Activated naive CD4-positive, alpha-beta T cell treated with Interleukin-2 at 50 U/mL for 16 hours (primary cell): ENCODE measurements at regions not wholly inside any gene's neighbourhood (a gene's known extent, or its start where the extent isn't known, plus 50 kb on each side); places are given as distances from the start of the nearest gene placed in this dataset.
A peak's percentile ranks its signal among the peaks of the same experiment; 100 is the strongest.
"Not testable (repeated sequence)": the region's sequence is repeated elsewhere in the genome, so short reads cannot be mapped to it uniquely, and the experiment has no call there.

ENCODE experiments used
- DNase-seq: peaks from one replicate; pipeline ENCODE4 v3.0.0-alpha.2; 2020

DNA sequence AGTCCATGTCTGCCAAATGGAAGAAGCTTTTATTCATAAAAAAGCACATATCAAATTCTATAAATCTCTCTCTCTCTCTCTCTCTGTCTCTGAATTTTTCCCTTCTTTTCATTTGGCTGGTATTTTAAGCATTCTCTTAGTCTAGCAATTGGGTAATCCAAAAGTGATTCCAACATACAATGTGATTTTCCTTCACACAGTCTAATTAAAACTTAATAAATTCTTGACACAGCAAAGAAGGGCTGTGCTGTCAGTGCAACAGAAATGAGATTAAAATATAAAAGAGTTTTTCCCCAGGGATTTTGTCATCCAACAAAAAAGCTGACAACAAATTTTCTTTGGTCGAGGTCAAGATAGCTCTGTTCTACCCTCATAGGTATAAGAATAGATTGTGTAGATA lies 216.9 kb downstream of the CENPC start:
- no peak for DNase-seq

DNA sequence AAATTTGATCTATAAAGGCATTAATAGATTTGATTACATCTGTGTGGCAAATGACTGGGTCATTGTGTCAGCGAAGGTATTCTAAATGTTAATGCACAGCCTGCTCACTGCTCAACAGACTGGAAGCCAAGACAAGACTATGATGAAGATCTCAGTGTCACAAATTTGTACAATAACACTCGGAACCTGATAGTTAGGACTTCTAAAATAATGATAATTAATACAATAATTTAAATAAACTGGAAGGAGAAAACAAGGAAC lies 217.4 kb downstream of the CENPC start:
- DNase-seq: no peak

DNA sequence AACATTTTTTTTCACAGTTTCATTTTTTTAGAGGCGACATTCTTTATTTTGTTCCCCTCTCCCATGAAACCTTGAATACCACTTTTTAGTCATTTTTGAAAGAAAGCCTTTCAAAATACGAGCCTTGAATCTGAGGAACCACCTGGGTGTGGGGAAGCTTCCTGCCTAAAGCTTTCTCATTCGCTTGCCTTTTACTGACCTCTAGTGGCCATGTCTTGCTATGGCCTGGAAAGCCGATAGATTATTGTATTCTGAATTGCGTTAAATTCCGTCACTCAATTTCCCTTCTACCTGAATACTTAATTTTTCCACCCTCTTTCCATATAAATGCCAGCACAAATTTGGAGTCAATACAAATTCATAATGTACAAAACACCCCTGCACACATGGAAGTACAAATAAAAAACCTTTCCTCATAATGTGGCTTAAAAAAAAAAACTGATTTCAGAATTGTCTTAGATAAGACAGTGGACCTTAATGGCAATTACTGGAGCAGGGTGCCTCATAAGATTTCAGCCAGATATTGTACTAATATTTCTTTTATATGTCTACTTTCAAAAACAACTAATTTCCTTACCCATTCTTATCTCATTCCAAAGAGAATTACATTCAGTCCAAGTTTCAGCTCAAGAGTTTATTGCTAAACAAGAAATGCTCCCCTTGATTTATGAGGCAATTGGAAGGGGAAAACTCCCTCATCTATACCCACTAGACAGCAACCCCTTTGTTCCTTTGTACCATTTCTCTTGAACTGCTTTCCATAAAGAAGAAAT lies 217.9 kb downstream of the CENPC start:
- peak; percentile 32 for DNase-seq

DNA sequence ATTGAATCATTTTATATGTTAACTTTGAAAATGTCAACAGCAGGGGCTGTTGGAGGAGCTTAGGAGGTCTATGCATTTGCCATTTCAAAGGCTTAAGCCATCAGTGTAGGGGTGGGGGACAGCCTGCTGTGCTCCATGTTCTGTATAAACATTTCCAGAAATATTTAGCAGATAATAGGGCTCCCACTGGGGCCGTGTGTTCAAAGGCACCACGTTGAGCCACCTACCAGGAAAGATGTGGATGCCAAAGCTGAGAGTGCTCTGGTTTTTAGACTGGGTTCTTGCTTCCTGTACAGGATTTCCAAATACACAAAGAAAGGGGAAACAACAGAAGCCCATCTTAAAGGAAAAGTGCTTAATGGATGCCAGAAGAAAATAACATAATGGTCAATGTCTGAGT lies 219.5 kb downstream of the CENPC start:
- DNase-seq: no peak

DNA sequence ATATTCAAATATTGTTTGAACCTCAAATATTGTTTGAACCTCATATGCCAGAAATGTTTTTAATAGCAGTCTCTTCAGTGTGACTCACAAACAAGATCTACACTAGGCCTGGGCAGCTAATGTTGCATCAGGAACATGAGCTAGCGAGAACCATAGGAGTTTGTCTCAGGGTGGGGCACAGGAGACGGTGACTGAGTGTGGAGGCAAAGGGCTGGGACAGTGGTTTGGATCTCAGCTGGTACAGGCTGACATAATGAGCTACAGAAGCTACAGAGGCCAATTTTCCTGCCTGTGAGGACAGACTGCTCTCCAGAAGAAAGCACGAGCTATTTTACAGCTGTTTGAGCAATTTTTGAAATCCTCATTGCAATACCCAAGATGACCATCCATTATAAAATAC lies 224.7 kb downstream of the CENPC start:
- no peak for DNase-seq

DNA sequence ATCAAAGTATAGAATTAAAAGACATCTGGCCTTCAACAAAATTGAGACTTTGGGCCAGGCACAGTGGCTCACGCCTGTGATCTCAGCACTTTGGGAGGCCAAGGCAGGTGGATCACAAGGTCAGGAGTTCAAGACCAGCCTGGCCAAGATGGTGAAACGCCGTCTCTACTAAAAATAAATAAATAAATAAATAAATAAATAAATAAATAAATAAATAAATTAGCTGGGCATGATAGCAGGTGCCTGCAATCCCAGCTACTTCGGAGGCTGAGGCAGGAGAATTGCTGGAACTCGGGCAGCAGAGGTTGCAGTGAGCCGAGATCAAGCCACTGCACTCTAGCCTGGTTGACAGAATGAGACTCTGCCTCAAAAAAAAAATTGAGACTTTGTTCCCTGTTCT lies 225.7 kb downstream of the CENPC start:
- not testable (repeated sequence) for DNase-seq

DNA sequence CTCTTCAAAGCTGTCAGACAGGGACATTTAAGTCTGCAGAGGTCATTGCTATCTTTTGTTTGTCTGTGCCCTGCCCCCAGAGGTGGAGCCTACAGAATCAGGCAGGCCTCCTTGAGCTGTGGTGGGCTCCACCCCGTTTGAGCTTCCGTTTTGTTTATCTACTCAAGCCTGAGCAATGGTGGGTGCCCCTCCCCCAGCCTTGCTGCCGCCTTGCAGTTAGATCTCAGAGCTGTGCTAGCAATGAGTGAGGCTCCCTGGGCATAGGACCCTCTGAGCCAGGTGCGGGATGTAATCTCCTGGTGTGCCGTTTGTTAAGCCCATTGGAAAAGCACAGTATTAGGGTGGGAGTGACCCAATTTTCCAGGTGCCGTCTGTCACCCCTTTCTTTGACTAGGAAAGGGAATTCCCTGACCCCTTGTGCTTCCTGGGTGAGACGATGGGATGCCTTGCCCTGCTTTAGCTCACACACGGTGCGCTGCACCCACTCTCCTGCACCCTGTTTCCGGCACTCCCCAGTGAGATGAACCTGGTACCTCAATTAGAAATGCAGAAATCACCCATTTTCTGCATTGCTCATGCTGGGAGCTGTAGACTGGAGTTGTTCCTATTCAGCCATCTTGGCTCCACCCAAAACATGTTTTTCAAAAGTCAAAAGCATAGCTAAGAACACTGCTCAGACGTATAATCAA lies 244.7 kb downstream of the CENPC start:
- DNase-seq: not testable (repeated sequence)

DNA sequence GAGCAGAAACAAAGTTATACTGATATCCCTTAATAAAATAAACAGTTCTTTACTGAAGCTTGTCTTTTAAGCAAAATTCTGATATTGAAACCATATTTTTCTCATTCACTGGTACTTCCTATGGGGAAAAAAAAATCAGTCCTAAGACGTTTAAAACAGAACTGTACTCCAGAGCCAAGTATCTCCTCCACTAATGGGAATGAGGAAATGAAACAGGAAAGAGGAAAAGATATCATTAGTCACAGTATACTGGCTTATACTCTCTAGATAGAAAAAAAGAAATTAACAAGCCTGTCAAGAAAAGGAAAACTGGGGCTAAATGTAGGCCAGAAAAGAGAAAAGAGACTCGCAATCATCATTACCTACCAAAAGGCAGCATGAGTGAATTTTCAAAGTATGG lies 252.7 kb downstream of the CENPC start:
- DNase-seq: no peak

DNA sequence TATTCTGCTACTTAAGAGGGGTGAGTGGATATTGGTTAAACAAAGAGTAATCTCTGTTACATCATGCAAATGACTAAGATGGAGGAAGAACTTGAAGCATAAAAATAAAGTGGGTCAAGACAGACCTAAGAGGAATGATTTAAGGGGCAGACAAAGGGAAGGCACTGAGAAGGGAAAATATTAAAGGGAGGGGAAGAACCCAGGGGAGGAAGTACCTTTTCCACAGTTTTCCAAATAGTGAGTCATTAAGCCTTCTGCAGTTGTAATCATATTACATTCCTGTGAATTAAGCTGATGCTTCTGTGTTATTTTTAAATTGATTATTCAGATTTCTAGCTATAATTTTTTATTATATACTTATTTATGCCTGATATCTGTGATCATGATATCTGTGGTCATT lies 253.3 kb downstream of the CENPC start:
- DNase-seq: no peak

DNA sequence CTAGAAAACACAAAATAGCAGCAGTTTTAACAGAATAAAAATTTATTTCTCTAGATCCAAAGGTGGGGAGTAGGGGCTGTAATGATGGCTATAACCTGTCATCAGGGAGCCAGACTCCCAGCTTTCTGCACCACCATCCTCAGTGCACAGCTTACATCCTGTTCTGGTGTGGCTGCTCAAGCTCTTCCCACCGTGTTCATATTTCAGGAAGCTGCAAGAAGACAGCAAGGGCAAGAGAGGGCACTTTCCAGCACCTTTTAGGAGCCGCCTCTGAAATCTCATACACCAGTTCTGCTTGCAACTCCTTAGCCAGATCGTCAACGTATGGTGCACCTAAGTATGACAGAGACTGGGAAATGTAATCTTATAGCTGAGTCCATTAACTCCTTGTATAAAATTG lies 253.7 kb downstream of the CENPC start:
- no peak for DNase-seq

DNA sequence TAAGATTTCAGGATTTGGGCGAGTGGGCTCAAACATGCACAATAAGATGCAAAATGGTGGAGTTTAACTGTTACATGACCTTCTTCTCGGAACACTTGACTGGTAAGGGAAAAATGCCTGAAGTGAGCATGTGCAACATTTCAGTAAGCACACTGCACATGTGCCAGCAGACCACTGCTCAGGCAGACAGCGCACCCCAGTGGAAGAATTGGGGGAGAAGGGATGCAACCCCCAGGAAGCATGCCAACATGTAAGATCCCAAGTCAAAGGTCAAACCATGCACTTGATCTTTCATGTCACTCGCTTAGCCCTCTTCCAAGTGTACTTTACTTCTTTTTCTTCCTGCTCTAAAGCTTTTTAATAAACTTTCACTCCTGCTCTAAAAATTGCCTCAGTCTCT lies 256.3 kb downstream of the CENPC start:
- no peak for DNase-seq

DNA sequence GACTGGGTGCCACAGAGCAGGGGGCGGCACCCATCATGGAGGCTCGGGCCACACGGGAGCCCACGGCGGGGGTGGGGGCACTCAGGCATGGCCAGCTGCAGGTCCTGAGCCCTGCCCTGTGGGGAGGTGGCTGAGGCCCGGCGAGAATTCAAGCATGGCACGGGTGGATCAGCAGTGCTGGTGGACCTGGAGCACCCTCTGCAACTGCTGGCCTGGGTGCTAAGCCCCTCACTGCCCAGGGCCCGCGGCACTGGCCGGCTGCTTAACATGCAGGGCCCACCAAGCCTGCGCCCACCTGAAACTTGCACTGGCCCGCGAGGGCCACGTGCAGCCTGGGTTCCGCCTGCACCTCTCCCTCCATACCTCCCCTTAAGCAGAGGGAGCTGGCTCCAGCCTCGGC lies 258.6 kb downstream of the CENPC start:
- no peak for DNase-seq

DNA sequence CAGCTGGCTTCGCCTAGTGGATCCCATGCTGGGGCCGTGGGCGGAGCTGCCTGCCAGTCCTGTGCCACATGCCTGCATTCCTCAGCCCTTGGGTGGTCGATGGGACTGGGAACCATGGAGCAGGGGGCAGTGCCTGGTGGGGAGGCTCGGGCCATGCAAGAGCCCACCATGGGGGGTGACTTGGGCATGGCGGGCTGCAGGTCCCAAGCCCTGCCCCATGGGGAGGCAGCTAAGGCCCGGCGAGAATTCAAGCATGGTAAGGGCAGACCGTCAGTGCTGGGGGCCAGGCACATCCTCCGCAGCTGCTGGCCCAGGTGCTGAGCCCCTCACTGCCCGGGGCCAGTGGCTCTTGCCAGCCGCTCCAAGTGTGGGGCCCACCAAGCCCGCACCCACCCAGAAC lies 262.6 kb downstream of the CENPC start:
- DNase-seq: no peak

DNA sequence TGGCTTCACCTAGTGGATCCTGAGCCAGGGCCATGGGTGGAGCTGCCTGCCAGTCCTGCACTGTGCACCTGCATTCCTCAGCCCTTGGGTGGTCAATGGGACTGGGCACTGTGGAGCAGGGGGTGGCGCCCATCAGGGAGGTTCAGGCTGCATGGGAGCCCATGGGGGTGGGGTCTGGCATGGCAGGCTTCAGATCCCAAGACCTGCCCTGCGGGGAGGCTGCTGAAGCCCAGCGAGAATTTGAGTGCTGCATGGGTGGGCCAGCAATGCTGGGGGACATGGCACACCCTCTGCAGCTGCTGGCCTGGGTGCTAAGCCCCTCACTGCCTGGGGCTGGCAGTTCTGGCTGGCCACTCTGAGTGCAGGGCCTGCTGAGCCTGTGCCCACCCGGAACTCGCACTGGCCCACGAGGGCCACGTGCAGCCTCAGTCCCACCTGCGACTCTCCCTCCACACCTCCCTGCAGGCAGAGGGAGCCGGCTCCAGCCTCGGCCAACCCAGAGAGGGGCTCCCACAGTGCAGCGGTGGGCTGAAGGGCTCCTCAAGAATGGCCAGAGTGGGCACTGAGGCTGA lies 270.0 kb downstream of the CENPC start:
- no peak for DNase-seq

DNA sequence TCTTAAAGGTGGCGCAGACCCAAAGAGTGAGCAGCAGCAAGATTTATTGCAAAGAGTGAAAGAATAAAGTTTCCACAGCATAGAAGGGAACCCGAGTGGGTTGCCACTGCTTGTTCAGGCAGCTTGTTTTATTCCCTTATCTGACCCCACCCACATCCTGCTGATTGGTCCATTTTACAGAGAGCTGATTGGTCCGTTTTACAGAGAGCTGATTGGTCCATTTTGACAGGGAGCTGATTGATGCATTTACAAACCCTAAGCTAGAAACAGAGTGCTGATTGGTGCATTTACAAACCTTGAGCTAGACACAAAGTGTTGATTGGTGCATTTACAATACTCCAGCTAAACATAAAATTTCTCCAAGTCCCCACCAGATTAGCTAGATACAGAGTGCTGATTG lies 270.6 kb downstream of the CENPC start:
- DNase-seq: not testable (repeated sequence)

DNA sequence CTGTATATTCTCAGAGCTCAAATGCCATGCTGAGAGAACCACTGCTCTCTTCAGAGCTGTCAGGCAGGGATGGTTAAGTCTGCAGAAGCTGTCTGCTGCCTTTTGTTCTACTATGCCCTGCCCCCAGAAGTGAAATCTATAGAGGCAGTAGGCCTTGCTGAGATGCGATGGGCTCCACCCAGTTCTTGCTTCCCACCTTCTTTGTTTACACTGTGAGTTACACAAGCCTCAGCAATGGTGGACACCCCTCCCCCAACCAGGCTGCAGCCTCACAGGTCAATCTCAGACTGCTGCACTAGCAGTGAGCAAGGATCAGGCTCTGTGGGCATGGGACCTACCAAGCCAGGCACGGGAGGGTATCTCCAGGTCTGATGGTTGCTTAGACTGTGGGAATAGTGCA lies 271.6 kb downstream of the CENPC start:
- no peak for DNase-seq

DNA sequence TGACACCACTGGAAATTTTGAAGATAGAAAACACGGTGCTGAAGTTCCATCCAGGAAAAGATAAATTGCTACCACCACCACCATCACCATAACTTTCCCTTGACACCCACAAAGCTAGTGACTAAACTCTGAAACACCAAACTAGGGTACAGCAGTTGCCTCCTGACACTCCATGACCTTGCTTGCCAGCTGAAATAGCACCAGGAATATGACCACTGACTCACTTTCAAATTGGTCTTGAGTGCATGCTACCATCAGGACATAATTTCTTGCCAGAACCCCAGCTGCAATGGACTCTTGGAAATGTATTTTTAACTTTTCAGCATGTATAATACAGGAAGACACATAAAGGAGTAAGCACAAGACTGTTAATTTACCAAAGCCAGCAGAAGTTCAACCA lies 283.3 kb downstream of the CENPC start:
- DNase-seq: no peak

DNA sequence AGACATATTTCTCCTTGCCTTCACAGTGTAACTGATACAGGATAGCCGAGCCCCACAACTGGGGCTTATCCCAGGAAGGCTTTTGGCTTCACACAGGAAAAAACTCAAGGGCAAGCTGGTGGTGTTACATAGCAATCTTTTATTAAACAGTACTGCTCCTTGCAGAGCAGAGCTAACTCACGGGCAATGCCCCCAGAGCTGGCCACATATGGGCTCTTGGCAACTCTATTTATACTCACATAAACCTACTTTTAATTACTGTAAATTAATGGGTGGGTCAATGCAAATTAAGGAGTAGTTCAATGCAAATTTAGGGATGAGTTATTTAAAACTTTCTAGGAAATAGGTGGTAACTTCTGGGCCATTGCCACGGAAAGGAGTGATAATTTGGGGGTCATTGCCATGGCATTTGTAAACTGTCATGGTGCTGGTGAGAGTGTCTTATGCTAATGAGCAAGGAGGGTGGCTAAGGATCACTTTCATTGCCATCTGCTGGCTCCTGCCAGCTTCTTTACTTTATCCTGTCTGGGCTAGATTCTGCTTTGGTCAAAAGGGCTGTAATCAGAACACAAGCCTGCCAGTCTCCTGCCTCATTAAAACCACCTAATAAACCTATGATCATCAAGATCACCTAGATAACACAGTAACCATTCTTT lies 288.8 kb downstream of the CENPC start:
- no peak for DNase-seq

DNA sequence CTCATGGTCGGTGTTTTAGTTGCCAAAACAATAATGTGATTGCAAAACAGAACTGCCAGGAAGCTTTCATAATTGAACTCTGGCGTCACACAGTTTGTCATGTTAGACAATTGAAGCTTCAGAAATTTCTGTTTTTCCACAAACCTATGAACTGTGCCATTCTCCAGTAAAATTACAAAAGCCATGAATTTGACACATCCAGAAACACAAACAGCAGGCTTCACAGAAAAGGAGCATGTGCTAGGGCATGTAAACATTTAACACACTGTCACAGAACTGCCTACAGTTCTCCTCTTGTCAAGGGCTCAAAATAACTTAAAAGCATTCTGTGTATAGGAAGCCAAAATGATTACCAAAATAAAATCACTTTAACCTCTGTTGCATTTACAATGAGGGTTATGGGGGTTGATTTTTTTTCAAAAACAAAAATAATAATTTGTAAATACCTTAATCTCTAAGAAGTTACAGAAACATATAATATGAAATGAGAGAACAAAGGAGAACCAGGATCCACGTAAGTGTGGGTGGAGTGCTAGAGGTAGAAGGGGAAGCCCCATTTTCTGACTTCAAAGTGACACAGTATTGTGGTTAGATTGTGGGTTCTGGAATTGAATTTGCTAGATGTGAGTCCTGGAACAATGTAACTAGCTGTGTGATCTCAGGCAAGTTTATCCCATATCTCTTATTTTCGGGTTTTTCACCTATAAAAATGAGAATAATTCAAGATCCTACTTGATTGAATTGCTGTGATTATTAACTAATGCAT lies 295.0 kb downstream of the CENPC start:
- no peak for DNase-seq

DNA sequence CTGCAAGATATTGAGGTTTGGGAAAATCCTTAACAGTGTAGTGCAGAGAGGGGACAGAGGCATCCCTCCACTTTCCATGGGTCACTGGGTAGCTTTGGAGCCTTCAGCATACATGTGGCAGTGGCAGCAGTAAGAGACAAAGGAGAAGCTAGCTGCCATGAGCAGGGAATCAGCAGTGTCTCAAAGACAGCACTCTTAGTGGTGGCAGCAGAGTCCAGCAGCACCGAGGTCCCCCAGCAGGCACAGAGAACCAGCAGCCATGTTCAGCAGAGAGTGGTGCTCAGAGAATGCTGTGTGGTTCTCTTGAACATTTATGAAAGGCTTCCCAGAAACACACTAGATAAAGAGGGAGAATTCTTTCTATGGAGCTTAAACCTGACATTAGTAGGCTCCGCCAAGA lies 308.5 kb downstream of the CENPC start:
- no peak for DNase-seq

DNA sequence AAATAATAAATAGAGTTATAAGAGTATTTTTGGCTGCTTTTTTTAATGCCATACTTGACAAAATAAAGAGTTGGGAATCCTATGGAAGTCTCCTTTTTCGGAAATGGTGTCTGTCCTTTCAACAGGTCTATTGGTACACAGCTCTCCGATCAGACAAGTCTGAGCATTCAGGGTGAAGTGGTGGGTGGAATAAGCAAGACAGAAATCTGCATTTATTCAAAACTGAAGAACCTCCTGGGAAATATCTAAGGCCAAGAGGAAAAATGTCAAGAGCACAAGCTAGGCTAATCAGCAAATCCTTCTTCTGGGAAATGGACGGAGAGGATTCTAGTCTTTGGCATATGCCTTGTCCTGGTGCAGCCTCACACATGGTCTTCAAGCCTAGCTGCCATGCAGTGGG lies 309.0 kb downstream of the CENPC start:
- no peak for DNase-seq

DNA sequence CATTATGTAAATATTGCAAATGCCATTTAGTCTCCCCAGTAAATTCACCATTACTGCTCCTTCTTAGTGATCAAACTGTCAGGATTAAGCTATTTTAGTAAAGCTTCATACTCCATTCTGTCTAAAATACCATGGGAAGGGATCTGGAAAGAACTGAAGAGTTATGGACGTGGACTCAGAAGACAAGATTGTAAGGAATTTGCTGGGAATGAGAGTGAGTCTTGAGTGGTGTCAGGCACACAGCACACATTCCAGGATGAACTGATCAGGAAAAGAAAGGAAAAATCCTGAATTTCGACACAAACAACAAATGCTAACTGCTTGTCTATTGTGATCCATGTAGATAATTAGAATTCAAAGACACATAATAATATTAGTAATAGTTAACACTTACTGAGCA lies 311.0 kb downstream of the CENPC start:
- DNase-seq: no peak

DNA sequence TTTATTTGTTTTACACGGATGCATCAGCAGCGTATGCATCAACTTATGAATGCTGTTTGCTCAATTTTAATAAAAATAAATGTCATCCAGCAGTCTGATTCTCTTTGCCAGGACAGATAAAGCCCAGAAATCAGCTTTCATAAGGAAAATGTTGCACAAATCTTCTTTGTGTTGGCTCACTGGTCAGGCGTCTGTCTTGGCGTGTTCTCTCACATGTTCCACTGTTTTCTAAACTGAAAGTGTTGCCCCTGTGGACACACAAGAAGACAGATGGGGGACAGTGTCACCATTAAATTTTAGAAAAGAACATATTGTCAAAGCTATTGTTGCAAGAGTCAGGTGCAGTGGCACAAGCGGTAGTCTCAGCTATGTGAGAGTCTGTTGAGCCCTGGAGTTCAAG lies 316.2 kb downstream of the CENPC start:
- DNase-seq: no peak

DNA sequence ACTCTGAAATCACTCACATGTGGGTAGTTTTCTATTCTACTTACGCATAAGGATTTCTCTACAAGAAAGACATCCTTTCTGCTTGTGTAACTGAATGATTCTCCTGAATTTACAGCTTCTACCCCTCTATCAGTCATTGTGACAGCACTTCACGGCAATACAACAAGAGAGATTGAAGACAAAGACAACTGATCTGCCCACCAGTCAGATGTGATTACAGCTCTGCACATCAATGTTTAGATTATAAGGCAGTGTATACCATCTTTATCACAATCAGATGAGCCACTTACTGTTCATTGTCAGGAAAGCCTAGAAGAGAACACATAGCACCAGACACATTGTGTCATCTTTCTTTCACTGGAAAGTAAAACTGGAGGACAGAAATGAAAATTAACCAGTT lies 324.4 kb downstream of the CENPC start:
- no peak for DNase-seq
